ENCODE measurements at regions not wholly inside any gene's neighbourhood (a gene's known extent, or its start where the extent isn't known, plus 50 kb on each side); places are given as distances from the start of the nearest gene placed in this dataset.
"Not testable (repeated sequence)": the region's sequence is repeated elsewhere in the genome, so short reads cannot be mapped to it uniquely, and the experiment has no call there.

DNA sequence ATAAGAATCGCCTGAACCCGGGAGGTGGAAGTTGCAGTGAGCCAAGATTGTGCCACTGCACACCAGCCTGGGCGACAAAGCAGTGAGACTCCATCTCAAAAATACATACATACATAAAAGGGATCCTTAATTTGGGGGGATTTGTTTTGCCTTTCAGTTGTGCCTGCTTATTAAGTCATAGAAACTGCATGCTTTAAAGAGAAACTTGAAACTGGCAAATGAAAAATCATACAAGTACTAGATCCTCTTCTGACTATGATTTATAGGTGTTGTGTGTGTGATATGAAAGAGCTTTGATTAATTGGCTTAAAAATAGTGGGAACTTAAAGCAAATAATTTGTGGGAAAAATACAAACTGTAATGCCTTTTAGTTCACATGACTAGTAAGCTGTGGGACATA, 963.7 kb downstream of the CNTNAP5 start:
- no peaks in the 10 kb centered on the region for H3K27me3 ChIP-seq (ENCODE audit: insufficient read depth, low read length)
- H3K4me3 ChIP-seq (ENCODE audit: low read length): no peak overlapping the region
- H3K4me1 ChIP-seq (ENCODE audit: insufficient read depth, low read length): no peaks in the 10 kb centered on the region
- no peak overlapping the region for H3K27ac ChIP-seq (ENCODE audit: low read depth, low read length)
- no peaks in the 10 kb centered on the region for H3K36me3 ChIP-seq (ENCODE audit: insufficient read depth, low read length)
- H3K9ac ChIP-seq (ENCODE audit: low read depth, low read length): no peak overlapping the region
- 0 out of 2 replicates have a peak, but pooled peaks cover 4% of the 10 kb centered on the region for H3K9me3 ChIP-seq (ENCODE audit: insufficient read depth, low read depth, low read length)
- WGBS: 100% methylated on average over 2 of the region's 3 CpGs

DNA sequence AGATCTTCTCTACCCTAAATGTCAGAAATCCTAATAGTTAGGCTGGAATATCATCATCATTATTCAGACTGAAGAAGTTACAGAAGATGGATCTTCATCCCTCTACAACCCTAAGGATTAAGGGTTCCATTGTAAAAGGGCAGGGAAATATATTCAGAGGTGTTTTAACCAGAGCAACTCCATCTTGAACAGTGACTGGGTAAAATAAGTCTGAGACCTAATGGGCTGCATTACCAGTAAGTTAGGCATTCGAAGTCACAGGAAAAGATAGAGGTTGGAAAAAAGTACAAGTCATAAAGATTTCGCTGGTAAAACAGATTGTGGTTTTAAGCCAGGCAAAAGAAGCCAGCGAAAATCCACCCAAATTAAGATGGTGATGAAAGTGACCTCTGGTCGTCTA, 968.7 kb downstream of the CNTNAP5 start:
- Histone ChIP-seq H3K27ac (ENCODE audit: low read depth, low read length) (no peak overlapping the region), H3K36me3 (ENCODE audit: insufficient read depth, low read length) (no peaks in the 10 kb centered on the region), H3K9me3 (ENCODE audit: insufficient read depth, low read depth, low read length) (0 out of 2 replicates have a peak, but pooled peaks cover 4% of the 10 kb centered on the region), H3K4me3 (ENCODE audit: low read length) (no peak overlapping the region), H3K27me3 (ENCODE audit: insufficient read depth, low read length) (no peaks in the 10 kb centered on the region), H3K9ac (ENCODE audit: low read depth, low read length) (no peak overlapping the region), H3K4me1 (ENCODE audit: insufficient read depth, low read length) (peaks cover 36% of the 10 kb centered on the region)
- 93% methylated on average over 4 of the region's 4 CpGs for whole genome bisulfite sequencing

DNA sequence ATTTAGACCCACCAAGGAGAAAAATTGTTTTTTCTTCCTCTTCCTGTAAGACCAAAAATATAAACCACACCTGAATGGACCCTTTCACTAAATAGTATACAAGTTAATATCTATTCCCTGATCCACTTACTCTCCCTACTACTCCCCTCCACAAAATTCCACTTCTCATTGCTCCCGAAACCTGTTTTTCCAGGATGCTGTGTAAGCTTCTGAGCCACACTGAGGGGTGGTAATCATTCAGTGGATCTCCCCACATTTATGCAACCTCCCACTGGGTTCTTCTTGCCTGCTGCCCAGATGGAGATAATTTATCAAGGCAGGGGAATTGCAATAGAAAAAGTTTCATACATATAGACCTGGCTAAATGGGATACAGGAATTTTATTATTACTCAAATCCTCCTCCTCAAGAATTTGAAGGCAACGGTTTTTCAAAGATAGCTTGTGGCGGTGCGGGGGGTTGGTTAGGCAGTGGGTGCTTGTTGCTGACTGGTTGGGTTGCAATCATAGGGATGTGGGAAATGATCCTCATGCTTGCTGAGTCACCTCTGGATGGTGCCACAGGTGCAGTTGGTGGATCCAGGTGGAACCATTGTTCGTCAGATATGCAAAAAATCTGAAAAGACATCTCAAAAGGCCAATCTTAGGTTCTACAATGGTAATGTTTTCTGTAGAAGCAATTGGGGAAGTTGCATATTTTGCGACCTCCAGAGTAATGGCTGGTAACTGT, 970.3 kb downstream of the CNTNAP5 start:
- H3K9ac ChIP-seq (ENCODE audit: low read depth, low read length): 0 out of 2 replicates have a peak overlapping the region, but pooled peaks have one; percentile 17

DNA sequence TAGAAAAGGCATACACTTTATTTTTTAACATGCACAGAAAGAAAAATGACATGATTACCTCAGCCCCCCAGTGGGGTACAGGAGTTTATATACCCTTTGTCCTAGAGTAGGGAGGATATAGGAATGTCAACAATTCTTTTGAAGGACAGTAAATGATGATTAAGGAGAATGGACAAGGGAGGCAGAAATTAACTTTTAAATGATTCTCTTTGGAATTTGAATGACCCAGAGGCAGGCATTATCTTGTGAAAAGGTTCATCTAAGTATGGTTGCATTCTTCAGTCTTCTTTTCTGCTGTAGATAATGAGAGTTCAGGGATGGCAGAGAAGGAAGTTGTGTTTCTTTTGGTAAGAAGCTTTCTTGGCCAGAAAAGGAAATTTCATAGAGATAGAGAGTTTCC, 971.3 kb downstream of the CNTNAP5 start:
- H3K27me3 ChIP-seq (ENCODE audit: insufficient read depth, low read length): no peaks in the 10 kb centered on the region
- peak overlapping the region; percentile 61 for H3K9ac ChIP-seq (ENCODE audit: low read depth, low read length)
- H3K4me3 ChIP-seq (ENCODE audit: low read length): no peak overlapping the region
- peaks cover 43% of the 10 kb centered on the region for H3K4me1 ChIP-seq (ENCODE audit: insufficient read depth, low read length)
- H3K36me3 ChIP-seq (ENCODE audit: insufficient read depth, low read length): no peaks in the 10 kb centered on the region
- peak overlapping the region; percentile 97 for H3K27ac ChIP-seq (ENCODE audit: low read depth, low read length)
- 0 out of 2 replicates have a peak, but pooled peaks cover 4% of the 10 kb centered on the region for H3K9me3 ChIP-seq (ENCODE audit: insufficient read depth, low read depth, low read length)

More for the DNA sequence above, 970.3 kb downstream of the CNTNAP5 start:
- Histone ChIP-seq H3K27me3 (ENCODE audit: insufficient read depth, low read length) (no peaks in the 10 kb centered on the region), H3K27ac (ENCODE audit: low read depth, low read length) (peak overlapping the region; percentile 97), H3K9me3 (ENCODE audit: insufficient read depth, low read depth, low read length) (0 out of 2 replicates have a peak, but pooled peaks cover 4% of the 10 kb centered on the region), H3K4me1 (ENCODE audit: insufficient read depth, low read length) (peaks cover 43% of the 10 kb centered on the region), H3K4me3 (ENCODE audit: low read length) (no peak overlapping the region), H3K36me3 (ENCODE audit: insufficient read depth, low read length) (no peaks in the 10 kb centered on the region)
- WGBS: 95% methylated on average over 5 of the region's 6 CpGs

DNA sequence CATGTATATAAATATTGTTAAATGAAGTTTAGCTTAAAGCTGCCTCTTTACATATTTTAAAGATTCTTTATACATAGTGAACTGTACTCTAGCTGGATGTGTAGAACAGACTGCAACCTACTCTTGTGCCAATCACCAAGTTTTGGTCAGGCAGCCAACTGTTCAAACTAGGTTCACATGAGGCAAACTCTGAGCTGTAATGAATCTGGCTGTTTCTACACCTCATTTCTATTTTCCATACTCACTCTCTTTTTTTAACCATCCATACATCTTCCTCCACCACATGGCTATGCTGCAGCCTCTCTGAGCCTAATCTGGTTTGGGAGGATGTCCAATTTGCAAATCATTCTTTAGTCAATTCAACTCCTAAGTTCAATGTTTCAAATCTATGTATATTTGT, 974.8 kb downstream of the CNTNAP5 start:
- no peak overlapping the region for H3K9ac ChIP-seq (ENCODE audit: low read depth, low read length)
- no peak overlapping the region for H3K4me3 ChIP-seq (ENCODE audit: low read length)
- no peaks in the 10 kb centered on the region for H3K9me3 ChIP-seq (ENCODE audit: insufficient read depth, low read depth, low read length)
- no peaks in the 10 kb centered on the region for H3K36me3 ChIP-seq (ENCODE audit: insufficient read depth, low read length)
- H3K27me3 ChIP-seq (ENCODE audit: insufficient read depth, low read length): no peaks in the 10 kb centered on the region
- no peak overlapping the region for H3K27ac ChIP-seq (ENCODE audit: low read depth, low read length)
- peaks cover 40% of the 10 kb centered on the region for H3K4me1 ChIP-seq (ENCODE audit: insufficient read depth, low read length)

DNA sequence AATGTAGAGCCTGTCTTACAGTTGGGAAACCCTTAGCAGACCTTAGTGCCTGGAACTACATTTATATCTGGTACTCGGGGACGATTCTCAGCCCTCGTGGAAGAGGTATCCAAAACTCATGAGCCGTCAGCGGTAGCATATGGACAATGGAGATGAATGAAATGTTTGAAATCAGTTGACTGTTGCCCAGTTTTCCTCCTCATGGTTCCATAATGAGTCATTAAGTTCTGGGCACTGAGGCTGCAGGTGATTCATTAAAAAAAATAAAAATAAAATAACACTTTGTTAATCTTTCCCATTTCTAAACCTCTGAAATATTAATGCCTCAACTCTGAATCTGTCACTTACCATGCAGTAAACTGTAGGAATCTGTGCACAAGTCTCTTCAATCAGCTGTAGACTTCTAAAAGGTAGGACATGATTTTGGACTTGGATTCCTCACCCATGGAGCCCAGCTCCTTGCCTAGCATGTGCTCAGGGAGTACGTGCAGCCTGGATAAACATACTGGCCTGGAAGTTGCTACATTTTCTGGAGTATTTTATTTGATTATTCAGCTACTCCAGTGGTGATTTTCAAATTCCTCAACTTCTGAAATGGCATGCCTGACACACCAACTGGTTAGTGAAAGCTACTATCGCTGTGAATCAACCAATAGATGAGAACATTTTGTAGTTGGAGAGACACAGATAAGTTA, 979.2 kb downstream of the CNTNAP5 start:
- H3K36me3 ChIP-seq (ENCODE audit: insufficient read depth, low read length): no peaks in the 10 kb centered on the region
- H3K9ac ChIP-seq (ENCODE audit: low read depth, low read length): no peak overlapping the region
- 96% methylated on average over 7 of the region's 7 CpGs for WGBS
- peaks cover 3% of the 10 kb centered on the region; the same call in 1 of the 2 replicates for H3K4me1 ChIP-seq (ENCODE audit: insufficient read depth, low read length)
- no peaks in the 10 kb centered on the region for H3K27me3 ChIP-seq (ENCODE audit: insufficient read depth, low read length)
- H3K9me3 ChIP-seq (ENCODE audit: insufficient read depth, low read depth, low read length): no peaks in the 10 kb centered on the region
- H3K4me3 ChIP-seq (ENCODE audit: low read length): no peak overlapping the region
- no peak overlapping the region for H3K27ac ChIP-seq (ENCODE audit: low read depth, low read length)

DNA sequence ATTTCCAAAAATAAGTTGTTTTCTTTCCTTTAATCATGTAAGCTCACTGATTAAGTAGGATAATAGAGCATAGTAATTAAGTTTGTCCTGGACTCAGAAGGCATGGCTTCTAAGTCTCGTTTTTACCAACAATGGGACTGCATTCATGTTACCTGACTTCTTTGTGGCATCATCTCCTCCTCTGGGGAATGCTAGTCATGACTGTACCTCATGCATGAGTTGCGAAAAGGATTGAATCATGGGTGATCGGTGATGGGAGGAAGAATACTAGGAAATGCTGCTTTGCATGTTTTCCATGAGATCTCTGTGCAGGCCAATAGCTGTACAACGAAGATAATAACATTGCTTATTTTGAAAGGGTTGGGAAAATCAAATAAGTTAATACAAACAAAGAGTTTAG, 981.6 kb downstream of the CNTNAP5 start:
- Histone ChIP-seq H3K4me1 (ENCODE audit: insufficient read depth, low read length) (no peaks in the 10 kb centered on the region), H3K27ac (ENCODE audit: low read depth, low read length) (no peak overlapping the region), H3K4me3 (ENCODE audit: low read length) (no peak overlapping the region), H3K9ac (ENCODE audit: low read depth, low read length) (no peak overlapping the region), H3K9me3 (ENCODE audit: insufficient read depth, low read depth, low read length) (no peaks in the 10 kb centered on the region), H3K27me3 (ENCODE audit: insufficient read depth, low read length) (no peaks in the 10 kb centered on the region), H3K36me3 (ENCODE audit: insufficient read depth, low read length) (no peaks in the 10 kb centered on the region)
- 74% methylated on average over 4 of the region's 4 CpGs for WGBS

DNA sequence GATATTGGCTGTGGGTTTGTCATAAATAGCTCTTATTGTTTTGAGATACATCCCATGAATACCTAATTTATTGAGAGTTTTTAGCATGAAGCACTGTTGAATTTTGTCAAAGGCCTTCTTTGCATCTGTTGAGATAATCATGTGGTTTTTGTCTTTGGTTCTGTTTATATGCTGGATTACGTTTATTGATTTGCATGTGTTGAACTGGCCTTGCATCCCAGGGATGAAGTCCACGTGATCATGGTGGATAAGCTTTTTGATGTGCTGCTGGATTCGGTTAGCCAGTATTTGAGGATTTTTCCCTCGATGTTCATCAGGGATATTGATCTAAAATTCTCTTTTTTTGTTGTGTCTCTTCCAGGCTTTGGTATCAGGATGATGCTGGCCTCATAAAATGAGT, 1003.6 kb downstream of the CNTNAP5 start:
- not testable (repeated sequence) for H3K9me3 ChIP-seq (ENCODE audit: insufficient read depth, low read depth, low read length); H3K4me3 ChIP-seq (ENCODE audit: low read length); H3K27me3 ChIP-seq (ENCODE audit: insufficient read depth, low read length); H3K27ac ChIP-seq (ENCODE audit: low read depth, low read length); H3K9ac ChIP-seq (ENCODE audit: low read depth, low read length); H3K36me3 ChIP-seq (ENCODE audit: insufficient read depth, low read length); H3K4me1 ChIP-seq (ENCODE audit: insufficient read depth, low read length)
- 91% methylated on average over 4 of the region's 4 CpGs for WGBS

DNA sequence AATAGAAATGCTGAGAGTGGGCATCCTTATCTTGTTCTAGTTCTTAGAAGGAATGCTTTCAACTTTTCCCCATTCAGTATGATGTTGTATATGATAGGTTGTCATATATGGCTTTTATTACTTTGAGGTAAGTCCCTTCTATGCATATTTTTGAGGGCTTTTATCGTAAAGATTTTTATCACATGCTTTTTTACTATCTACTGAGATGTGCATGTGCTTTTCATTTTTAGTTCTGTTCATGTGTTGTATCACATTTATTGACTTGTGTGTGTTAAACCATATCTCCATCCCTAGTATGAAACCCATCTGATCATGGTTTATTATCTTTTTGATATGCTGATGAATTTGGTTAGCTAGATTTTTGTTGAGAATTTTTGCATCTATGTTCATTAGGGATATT, 1008.8 kb downstream of the CNTNAP5 start:
- Histone ChIP-seq H3K27me3 (ENCODE audit: insufficient read depth, low read length) (no peaks in the 10 kb centered on the region), H3K4me1 (ENCODE audit: insufficient read depth, low read length) (no peaks in the 10 kb centered on the region), H3K4me3 (ENCODE audit: low read length) (no peak overlapping the region), H3K27ac (ENCODE audit: low read depth, low read length) (no peak overlapping the region), H3K9me3 (ENCODE audit: insufficient read depth, low read depth, low read length) (no peaks in the 10 kb centered on the region), H3K36me3 (ENCODE audit: insufficient read depth, low read length) (no peaks in the 10 kb centered on the region), H3K9ac (ENCODE audit: low read depth, low read length) (no peak overlapping the region)
- WGBS: no CpG with 5 or more reads among the region's 1 CpG

DNA sequence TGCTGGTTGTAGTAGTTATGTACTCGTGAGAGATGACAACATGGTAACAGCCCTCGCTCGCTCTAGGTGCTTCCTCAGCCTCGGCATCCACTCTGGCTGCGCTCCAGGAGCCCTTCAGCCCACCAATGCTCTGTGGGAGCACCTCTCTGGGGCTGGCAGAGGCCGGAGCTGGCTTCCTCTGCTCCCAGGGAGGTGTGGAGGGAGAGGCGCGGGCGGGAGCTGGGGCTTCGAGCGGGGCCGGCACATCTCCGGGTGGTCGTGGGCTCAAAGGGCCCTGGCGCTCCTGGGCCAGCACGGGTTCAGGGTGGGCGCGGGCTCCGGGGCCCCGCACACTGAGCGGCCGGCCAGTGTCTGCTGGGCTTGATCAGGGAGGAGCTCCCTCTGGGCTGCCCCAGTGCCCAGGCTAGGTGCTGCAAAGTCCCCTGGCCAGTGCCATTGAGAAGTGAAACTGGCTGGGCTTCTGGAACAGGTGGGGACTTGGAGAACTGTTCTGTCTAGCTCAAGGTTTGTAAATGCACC, 1012.1 kb downstream of the CNTNAP5 start:
- no peaks in the 10 kb centered on the region for H3K9me3 ChIP-seq (ENCODE audit: insufficient read depth, low read depth, low read length)
- H3K36me3 ChIP-seq (ENCODE audit: insufficient read depth, low read length): no peaks in the 10 kb centered on the region
- H3K27ac ChIP-seq (ENCODE audit: low read depth, low read length): no peak overlapping the region
- no peaks in the 10 kb centered on the region for H3K27me3 ChIP-seq (ENCODE audit: insufficient read depth, low read length)
- 93% methylated on average over 22 of the region's 22 CpGs for WGBS
- no peaks in the 10 kb centered on the region for H3K4me1 ChIP-seq (ENCODE audit: insufficient read depth, low read length)
- H3K4me3 ChIP-seq (ENCODE audit: low read length): no peak overlapping the region
- no peak overlapping the region for H3K9ac ChIP-seq (ENCODE audit: low read depth, low read length)

DNA sequence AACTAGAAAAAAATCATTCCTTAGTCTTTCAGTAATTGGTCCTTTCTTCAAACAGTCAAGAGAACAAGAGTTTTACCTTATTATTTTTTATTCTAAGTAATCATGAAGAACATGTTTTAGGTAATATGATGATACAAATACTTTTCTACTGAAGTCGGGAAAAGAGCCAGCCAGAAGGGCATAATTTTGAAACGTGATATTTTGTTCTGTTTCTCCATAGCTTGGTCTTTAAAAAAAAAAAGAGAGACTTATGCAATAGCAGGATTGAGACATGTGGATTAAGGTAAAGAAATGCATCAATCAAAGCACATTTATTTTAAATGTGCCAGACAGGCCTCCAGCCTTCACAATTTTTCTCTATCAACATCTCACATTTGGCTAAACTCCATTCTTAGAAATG, 1016.8 kb downstream of the CNTNAP5 start:
- H3K27me3 ChIP-seq (ENCODE audit: insufficient read depth, low read length): no peaks in the 10 kb centered on the region
- no peak overlapping the region for H3K9ac ChIP-seq (ENCODE audit: low read depth, low read length)
- H3K4me1 ChIP-seq (ENCODE audit: insufficient read depth, low read length): no peaks in the 10 kb centered on the region
- H3K4me3 ChIP-seq (ENCODE audit: low read length): no peak overlapping the region
- 92% methylated on average over 2 of the region's 2 CpGs for WGBS
- no peaks in the 10 kb centered on the region for H3K9me3 ChIP-seq (ENCODE audit: insufficient read depth, low read depth, low read length)
- no peak overlapping the region for H3K27ac ChIP-seq (ENCODE audit: low read depth, low read length)
- no peaks in the 10 kb centered on the region for H3K36me3 ChIP-seq (ENCODE audit: insufficient read depth, low read length)
